ENCODE measurements at regions not wholly inside any gene's neighbourhood (a gene's known extent, or its start where the extent isn't known, plus 50 kb on each side); places are given as distances from the start of the nearest gene placed in this dataset.

GRCh38 chr7:156230576-156230975, 410.0 kb upstream of the RNF32 start:
- Histone ChIP-seq H3K27me3 (ENCODE audit: insufficient read depth, low read depth, low read length) (peaks cover 4% of the 10 kb centered on the region), H3K4me3 (ENCODE audit: low read length) (no peak overlapping the region), H3K9ac (ENCODE audit: low read length) (no peak overlapping the region), H3K36me3 (ENCODE audit: insufficient read depth, low read length) (no peaks in the 10 kb centered on the region), H3K79me2 (replicated peaks; ENCODE audit: insufficient read depth, low read length) (no peaks in the 10 kb centered on the region), H4K20me1 (ENCODE audit: insufficient read depth) (no peaks in the 10 kb centered on the region), H3K27ac (ENCODE audit: low read length) (no peak overlapping the region), H2AFZ (ENCODE audit: low read depth, low read length) (no peak overlapping the region), H3K9me3 (ENCODE audit: low read length) (peaks cover 7% of the 10 kb centered on the region), H3F3A (ENCODE audit: insufficient read depth, low read length, poor library complexity, severe bottlenecking) (no peaks in the 10 kb centered on the region), H3K4me2 (ENCODE audit: low read length) (no peak overlapping the region), H3K9me2 (ENCODE audit: insufficient read depth, low read length) (no peaks in the 10 kb centered on the region)
- TF ChIP-seq RAD21 (conservative IDR thresholded peaks at IDR 0.05) (no peak), POLR2AphosphoS5 (IDR thresholded peaks at IDR 0.05) (no peak), TAF1 (IDR thresholded peaks at IDR 0.05; ENCODE audit: low read depth) (no peak), MXI1 (conservative IDR thresholded peaks at IDR 0.05; ENCODE audit: poor library complexity, severe bottlenecking) (no peak), REST (IDR thresholded peaks at IDR 0.05; ENCODE audit: borderline replicate concordance) (no peak), SMC3 (conservative IDR thresholded peaks at IDR 0.05; ENCODE audit: poor library complexity) (no peak), EZH2 (IDR thresholded peaks at IDR 0.05; ENCODE audit: borderline replicate concordance, insufficient read depth, low read length, poor library complexity, severe bottlenecking) (no peak), EP300 (conservative IDR thresholded peaks at IDR 0.05; ENCODE audit: poor library complexity, severe bottlenecking) (no peak)
- TF ChIP-seq, protein P1, sequence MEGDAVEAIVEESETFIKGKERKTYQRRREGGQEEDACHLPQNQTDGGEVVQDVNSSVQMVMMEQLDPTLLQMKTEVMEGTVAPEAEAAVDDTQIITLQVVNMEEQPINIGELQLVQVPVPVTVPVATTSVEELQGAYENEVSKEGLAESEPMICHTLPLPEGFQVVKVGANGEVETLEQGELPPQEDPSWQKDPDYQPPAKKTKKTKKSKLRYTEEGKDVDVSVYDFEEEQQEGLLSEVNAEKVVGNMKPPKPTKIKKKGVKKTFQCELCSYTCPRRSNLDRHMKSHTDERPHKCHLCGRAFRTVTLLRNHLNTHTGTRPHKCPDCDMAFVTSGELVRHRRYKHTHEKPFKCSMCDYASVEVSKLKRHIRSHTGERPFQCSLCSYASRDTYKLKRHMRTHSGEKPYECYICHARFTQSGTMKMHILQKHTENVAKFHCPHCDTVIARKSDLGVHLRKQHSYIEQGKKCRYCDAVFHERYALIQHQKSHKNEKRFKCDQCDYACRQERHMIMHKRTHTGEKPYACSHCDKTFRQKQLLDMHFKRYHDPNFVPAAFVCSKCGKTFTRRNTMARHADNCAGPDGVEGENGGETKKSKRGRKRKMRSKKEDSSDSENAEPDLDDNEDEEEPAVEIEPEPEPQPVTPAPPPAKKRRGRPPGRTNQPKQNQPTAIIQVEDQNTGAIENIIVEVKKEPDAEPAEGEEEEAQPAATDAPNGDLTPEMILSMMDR (IDR thresholded peaks at IDR 0.05; ENCODE audit: poor library complexity, severe bottlenecking), result no peak

- TF ChIP-seq RAD21 (conservative IDR thresholded peaks at IDR 0.05), result no peak
- no peak for TF ChIP-seq SMC3 (conservative IDR thresholded peaks at IDR 0.05; ENCODE audit: poor library complexity)
- TF ChIP-seq TAF1 (IDR thresholded peaks at IDR 0.05; ENCODE audit: low read depth), result no peak
- TF ChIP-seq POLR2AphosphoS5 (IDR thresholded peaks at IDR 0.05), result no peak
- TF ChIP-seq, protein P1 (IDR thresholded peaks at IDR 0.05; ENCODE audit: poor library complexity, severe bottlenecking), result no peak
- TF ChIP-seq MXI1 (conservative IDR thresholded peaks at IDR 0.05; ENCODE audit: poor library complexity, severe bottlenecking), result no peak
- TF ChIP-seq REST (IDR thresholded peaks at IDR 0.05; ENCODE audit: borderline replicate concordance), result no peak
- no peak for TF ChIP-seq EZH2 (IDR thresholded peaks at IDR 0.05; ENCODE audit: borderline replicate concordance, insufficient read depth, low read length, poor library complexity, severe bottlenecking)
- TF ChIP-seq EP300 (conservative IDR thresholded peaks at IDR 0.05; ENCODE audit: poor library complexity, severe bottlenecking), result no peak
Measured at GRCh38 chr7:156224833-156225225, 412.6 kb upstream of the SHH start.

More at GRCh38 chr7:156224833-156225225, 412.6 kb upstream of the SHH start:
- no peaks in the 10 kb centered on the region for H4K20me1 ChIP-seq (ENCODE audit: insufficient read depth)
- no peak overlapping the region for H3K9ac ChIP-seq (ENCODE audit: low read length)
- H3K79me2 ChIP-seq (replicated peaks; ENCODE audit: insufficient read depth, low read length), result no peaks in the 10 kb centered on the region
- no peaks in the 10 kb centered on the region for H3F3A ChIP-seq (ENCODE audit: insufficient read depth, low read length, poor library complexity, severe bottlenecking)
- no peak overlapping the region for H3K4me3 ChIP-seq (ENCODE audit: low read length)
- peaks cover 35% of the 10 kb centered on the region for H3K27me3 ChIP-seq (ENCODE audit: insufficient read depth, low read depth, low read length)
- H3K27ac ChIP-seq (ENCODE audit: low read length), result no peak overlapping the region
- no peaks in the 10 kb centered on the region for H3K36me3 ChIP-seq (ENCODE audit: insufficient read depth, low read length)
- H3K4me2 ChIP-seq (ENCODE audit: low read length), result no peak overlapping the region
- H3K9me2 ChIP-seq (ENCODE audit: insufficient read depth, low read length), result no peaks in the 10 kb centered on the region
- H2AFZ ChIP-seq (ENCODE audit: low read depth, low read length), result no peak overlapping the region
- peaks cover 7% of the 10 kb centered on the region for H3K9me3 ChIP-seq (ENCODE audit: low read length)

All from neural cell (in vitro differentiated cells).